Erythroblast (primary cell): ENCODE measurements at regions not wholly inside any gene's neighbourhood (a gene's known extent, or its start where the extent isn't known, plus 50 kb on each side); places are given as distances from the start of the nearest gene placed in this dataset.
"Not testable (repeated sequence)": the region's sequence is repeated elsewhere in the genome, so short reads cannot be mapped to it uniquely, and the experiment has no call there.

Experiments
- DNase-seq, 2 experiments: peaks; one replicate each; lab custom pipeline; 2025; lab: John Stamatoyannopoulos, UW
- GATA1 ChIP-seq: IDR thresholded peaks from 2 replicates; pipeline ENCODE4 v1.6.1; 2011; ENCODE audit warnings: low read depth, mild to moderate bottlenecking, control low read depth, low read length, moderate library complexity
- POLR2A ChIP-seq: IDR thresholded peaks from 2 replicates; pipeline ENCODE4 v1.6.1; 2011; ENCODE audit warnings: mild to moderate bottlenecking, low read length

- no peak for DNase-seq
- no peak for TF ChIP-seq GATA1
- TF ChIP-seq POLR2A = no peak
Measured at GRCh38 chr15:25251700-25252390, 187.0 kb downstream of the UBE3A start.

GRCh38 chr15:25253048-25253973, 185.5 kb downstream of the UBE3A start:
- DNase-seq = not testable (repeated sequence)

- DNase-seq = no peak
- TF ChIP-seq POLR2A = no peak
- TF ChIP-seq GATA1 = no peak
Measured at GRCh38 chr15:25268166-25268565, 170.7 kb downstream of the UBE3A start.
